HCT116 (cell line): ENCODE measurements at regions not wholly inside any gene's neighbourhood (a gene's known extent, or its start where the extent isn't known, plus 50 kb on each side); places are given as distances from the start of the nearest gene placed in this dataset.

Experiments
- CTCF ChIP-seq, 3 experiments: fragments of 200-600 bp in 1 of 3; sonication (generic) in 1 of 3; IDR thresholded peaks in 2 of 3; conservative IDR thresholded peaks in 1 of 3; 2 replicates each; pipeline ENCODE4 v1.5.1; 2012 to 2017; ENCODE audit warnings: low read depth in 2 of 3, low read length in 2 of 3, antibody characterized with exemption in 1 of 3, borderline replicate concordance in 1 of 3, control low read depth in 1 of 3, mild to moderate bottlenecking in 1 of 3, mixed read lengths in 1 of 3, mixed run types in 1 of 3, moderate library complexity in 1 of 3; ENCODE audit not compliant: insufficient read depth in 1 of 3
- EZH2 ChIP-seq: fragments of 200-600 bp; sonication (generic); IDR thresholded peaks from 2 replicates; pipeline ENCODE4 v1.6.1; 2017; ENCODE audit warnings: antibody characterized with exemption, mixed run types
- EZH2phosphoT487 ChIP-seq: fragments of 200-600 bp; IDR thresholded peaks from 2 replicates; pipeline ENCODE4 v1.6.1; 2018; ENCODE audit warnings: antibody characterized with exemption, borderline replicate concordance
- MAX ChIP-seq: IDR thresholded peaks from 2 replicates; pipeline ENCODE4 v1.6.1; 2012
- POLR2A ChIP-seq: IDR thresholded peaks from 2 replicates; pipeline ENCODE4 v1.7.0; 2011; ENCODE audit warnings: borderline replicate concordance; ENCODE audit not compliant: insufficient read depth, insufficient read length; ENCODE audit errors: extremely low read depth
- POLR2AphosphoS5 ChIP-seq: IDR thresholded peaks from 2 replicates; pipeline ENCODE4 v1.6.1; 2011; ENCODE audit warnings: mild to moderate bottlenecking, low read depth, low read length, moderate library complexity
- RAD21 ChIP-seq: IDR thresholded peaks from 2 replicates; pipeline ENCODE4 v1.6.1; 2012; ENCODE audit warnings: low read depth, mild to moderate bottlenecking
- YY1 ChIP-seq: IDR thresholded peaks from 2 replicates; pipeline ENCODE4 v1.6.1; 2011; ENCODE audit warnings: low read length, low read depth, moderate library complexity, mild to moderate bottlenecking; ENCODE audit not compliant: insufficient replicate concordance; ENCODE audit errors: extremely low read depth
- ZNF274 ChIP-seq: fragments of 200-500 bp; sonication (Bioruptor generic); IDR thresholded peaks from 2 replicates; pipeline ENCODE4 v1.6.1; 2014; ENCODE audit warnings: mild to moderate bottlenecking, low read depth, low read length, inconsistent platforms
- TF ChIP-seq, protein P1 (sequence below): IDR thresholded peaks from 2 replicates; pipeline ENCODE4 v1.6.1; 2012

DNA sequence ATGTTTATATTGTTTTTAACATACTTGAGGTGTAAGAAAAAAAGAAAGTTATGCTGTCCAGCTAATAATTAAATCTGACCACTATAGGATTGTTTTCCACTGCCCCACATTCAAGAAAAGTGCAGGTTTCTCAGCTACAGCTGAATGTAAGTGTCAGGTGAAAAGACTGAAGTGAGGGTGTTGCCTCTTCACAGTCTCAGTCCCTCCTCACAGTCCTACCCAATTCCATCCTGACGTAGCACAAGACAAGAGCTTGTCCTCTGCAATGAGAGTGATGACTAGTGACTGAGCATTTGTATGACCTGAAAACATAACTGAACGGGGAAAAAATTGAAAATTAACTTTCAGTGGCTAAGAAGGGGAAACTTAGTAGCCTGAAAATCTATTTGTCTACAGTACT lies 1039.5 kb downstream of the ADGRL2 start:
- TF ChIP-seq POLR2A = no peak
- TF ChIP-seq RAD21 = no peak
- TF ChIP-seq EZH2phosphoT487 = no peak
- TF ChIP-seq POLR2AphosphoS5 = no peak
- TF ChIP-seq MAX = no peak
- no peak for TF ChIP-seq EZH2
- no peak for TF ChIP-seq ZNF274
- TF ChIP-seq, protein P1, sequence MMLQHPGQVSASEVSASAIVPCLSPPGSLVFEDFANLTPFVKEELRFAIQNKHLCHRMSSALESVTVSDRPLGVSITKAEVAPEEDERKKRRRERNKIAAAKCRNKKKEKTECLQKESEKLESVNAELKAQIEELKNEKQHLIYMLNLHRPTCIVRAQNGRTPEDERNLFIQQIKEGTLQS = no peak
- TF ChIP-seq CTCF (IDR thresholded peaks at IDR 0.05 in 2 of 3, conservative IDR thresholded peaks at IDR 0.05 in 1 of 3; ENCODE audit: borderline replicate concordance in 1 of 3, insufficient read depth in 1 of 3, low read depth in 2 of 3, low read length in 2 of 3) = no peak
- no peak for TF ChIP-seq YY1
